ENCODE measurements at regions not wholly inside any gene's neighbourhood (a gene's known extent, or its start where the extent isn't known, plus 50 kb on each side); places are given as distances from the start of the nearest gene placed in this dataset.

DNA sequence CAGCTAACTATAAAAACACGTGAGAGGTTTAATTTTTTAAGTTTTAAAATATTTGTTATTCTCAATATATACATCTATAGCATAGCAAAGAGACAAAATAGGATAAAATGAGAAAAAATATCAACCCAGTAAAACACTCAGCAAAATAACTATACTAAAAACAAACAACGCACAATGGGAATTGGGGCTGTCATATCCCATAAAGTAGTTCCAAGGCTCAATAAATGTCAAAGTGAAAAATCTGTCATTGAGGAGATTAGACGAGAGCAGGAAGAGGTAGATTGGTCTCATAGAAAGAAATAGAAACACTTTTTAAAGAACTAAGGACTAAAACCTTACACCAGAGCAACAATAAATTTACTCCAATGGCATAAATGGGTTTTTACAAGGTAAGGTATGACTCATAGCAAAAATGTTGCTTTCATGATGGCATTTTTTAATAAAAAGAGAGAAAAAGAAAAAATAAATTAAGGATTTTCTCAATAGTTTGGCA lies 153.7 kb downstream of the EVA1A start:
- DNase-seq (ENCODE audit: low spot score) (no peak), ATAC-seq (no peak)
- H3K79me2 ChIP-seq (replicated peaks; ENCODE audit: insufficient read depth): no peaks in the 10 kb centered on the region
- no peak for TF ChIP-seq JUNB (IDR thresholded peaks at IDR 0.05; ENCODE audit: unreplicated experiment)
- TF ChIP-seq, protein P1, sequence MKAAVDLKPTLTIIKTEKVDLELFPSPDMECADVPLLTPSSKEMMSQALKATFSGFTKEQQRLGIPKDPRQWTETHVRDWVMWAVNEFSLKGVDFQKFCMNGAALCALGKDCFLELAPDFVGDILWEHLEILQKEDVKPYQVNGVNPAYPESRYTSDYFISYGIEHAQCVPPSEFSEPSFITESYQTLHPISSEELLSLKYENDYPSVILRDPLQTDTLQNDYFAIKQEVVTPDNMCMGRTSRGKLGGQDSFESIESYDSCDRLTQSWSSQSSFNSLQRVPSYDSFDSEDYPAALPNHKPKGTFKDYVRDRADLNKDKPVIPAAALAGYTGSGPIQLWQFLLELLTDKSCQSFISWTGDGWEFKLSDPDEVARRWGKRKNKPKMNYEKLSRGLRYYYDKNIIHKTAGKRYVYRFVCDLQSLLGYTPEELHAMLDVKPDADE (IDR thresholded peaks at IDR 0.05): no peak
- TF ChIP-seq POLR2AphosphoS5 (IDR thresholded peaks at IDR 0.05; ENCODE audit: low read depth): no peak
- no peak for TF ChIP-seq STAT1 (IDR thresholded peaks at IDR 0.05; ENCODE audit: unreplicated experiment)
- TF ChIP-seq ZNF114 (CRISPR knock-in tag; IDR thresholded peaks at IDR 0.05): no peak
- TF ChIP-seq EZH2 (IDR thresholded peaks at IDR 0.05; ENCODE audit: low read depth, unreplicated experiment): no peak
- no peak for TF ChIP-seq EZH2phosphoT487 (IDR thresholded peaks at IDR 0.05; ENCODE audit: unreplicated experiment)
- no peak for TF ChIP-seq NANOG (IDR thresholded peaks at IDR 0.05; ENCODE audit: borderline replicate concordance)
- no peak for TF ChIP-seq ZNF331 (CRISPR knock-in tag; IDR thresholded peaks at IDR 0.05; ENCODE audit: low read depth)
- TF ChIP-seq, protein P2, sequence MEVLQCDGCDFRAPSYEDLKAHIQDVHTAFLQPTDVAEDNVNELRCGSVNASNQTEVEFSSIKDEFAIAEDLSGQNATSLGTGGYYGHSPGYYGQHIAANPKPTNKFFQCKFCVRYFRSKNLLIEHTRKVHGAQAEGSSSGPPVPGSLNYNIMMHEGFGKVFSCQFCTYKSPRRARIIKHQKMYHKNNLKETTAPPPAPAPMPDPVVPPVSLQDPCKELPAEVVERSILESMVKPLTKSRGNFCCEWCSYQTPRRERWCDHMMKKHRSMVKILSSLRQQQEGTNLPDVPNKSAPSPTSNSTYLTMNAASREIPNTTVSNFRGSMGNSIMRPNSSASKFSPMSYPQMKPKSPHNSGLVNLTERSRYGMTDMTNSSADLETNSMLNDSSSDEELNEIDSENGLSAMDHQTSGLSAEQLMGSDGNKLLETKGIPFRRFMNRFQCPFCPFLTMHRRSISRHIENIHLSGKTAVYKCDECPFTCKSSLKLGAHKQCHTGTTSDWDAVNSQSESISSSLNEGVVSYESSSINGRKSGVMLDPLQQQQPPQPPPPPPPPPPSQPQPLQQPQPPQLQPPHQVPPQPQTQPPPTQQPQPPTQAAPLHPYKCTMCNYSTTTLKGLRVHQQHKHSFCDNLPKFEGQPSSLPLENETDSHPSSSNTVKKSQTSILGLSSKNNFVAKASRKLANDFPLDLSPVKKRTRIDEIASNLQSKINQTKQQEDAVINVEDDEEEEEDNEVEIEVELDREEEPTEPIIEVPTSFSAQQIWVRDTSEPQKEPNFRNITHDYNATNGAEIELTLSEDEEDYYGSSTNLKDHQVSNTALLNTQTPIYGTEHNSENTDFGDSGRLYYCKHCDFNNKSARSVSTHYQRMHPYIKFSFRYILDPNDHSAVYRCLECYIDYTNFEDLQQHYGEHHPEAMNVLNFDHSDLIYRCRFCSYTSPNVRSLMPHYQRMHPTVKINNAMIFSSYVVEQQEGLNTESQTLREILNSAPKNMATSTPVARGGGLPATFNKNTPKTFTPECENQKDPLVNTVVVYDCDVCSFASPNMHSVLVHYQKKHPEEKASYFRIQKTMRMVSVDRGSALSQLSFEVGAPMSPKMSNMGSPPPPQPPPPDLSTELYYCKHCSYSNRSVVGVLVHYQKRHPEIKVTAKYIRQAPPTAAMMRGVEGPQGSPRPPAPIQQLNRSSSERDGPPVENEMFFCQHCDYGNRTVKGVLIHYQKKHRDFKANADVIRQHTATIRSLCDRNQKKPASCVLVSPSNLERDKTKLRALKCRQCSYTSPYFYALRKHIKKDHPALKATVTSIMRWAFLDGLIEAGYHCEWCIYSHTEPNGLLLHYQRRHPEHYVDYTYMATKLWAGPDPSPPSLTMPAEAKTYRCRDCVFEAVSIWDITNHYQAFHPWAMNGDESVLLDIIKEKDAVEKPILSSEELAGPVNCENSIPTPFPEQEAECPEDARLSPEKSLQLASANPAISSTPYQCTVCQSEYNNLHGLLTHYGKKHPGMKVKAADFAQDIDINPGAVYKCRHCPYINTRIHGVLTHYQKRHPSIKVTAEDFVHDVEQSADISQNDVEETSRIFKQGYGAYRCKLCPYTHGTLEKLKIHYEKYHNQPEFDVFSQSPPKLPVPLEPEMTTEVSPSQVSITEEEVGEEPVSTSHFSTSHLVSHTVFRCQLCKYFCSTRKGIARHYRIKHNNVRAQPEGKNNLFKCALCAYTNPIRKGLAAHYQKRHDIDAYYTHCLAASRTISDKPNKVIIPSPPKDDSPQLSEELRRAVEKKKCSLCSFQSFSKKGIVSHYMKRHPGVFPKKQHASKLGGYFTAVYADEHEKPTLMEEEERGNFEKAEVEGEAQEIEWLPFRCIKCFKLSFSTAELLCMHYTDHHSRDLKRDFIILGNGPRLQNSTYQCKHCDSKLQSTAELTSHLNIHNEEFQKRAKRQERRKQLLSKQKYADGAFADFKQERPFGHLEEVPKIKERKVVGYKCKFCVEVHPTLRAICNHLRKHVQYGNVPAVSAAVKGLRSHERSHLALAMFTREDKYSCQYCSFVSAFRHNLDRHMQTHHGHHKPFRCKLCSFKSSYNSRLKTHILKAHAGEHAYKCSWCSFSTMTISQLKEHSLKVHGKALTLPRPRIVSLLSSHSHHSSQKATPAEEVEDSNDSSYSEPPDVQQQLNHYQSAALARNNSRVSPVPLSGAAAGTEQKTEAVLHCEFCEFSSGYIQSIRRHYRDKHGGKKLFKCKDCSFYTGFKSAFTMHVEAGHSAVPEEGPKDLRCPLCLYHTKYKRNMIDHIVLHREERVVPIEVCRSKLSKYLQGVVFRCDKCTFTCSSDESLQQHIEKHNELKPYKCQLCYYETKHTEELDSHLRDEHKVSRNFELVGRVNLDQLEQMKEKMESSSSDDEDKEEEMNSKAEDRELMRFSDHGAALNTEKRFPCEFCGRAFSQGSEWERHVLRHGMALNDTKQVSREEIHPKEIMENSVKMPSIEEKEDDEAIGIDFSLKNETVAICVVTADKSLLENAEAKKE (CRISPR knock-in tag; IDR thresholded peaks at IDR 0.05): no peak
- TF ChIP-seq, protein P3, sequence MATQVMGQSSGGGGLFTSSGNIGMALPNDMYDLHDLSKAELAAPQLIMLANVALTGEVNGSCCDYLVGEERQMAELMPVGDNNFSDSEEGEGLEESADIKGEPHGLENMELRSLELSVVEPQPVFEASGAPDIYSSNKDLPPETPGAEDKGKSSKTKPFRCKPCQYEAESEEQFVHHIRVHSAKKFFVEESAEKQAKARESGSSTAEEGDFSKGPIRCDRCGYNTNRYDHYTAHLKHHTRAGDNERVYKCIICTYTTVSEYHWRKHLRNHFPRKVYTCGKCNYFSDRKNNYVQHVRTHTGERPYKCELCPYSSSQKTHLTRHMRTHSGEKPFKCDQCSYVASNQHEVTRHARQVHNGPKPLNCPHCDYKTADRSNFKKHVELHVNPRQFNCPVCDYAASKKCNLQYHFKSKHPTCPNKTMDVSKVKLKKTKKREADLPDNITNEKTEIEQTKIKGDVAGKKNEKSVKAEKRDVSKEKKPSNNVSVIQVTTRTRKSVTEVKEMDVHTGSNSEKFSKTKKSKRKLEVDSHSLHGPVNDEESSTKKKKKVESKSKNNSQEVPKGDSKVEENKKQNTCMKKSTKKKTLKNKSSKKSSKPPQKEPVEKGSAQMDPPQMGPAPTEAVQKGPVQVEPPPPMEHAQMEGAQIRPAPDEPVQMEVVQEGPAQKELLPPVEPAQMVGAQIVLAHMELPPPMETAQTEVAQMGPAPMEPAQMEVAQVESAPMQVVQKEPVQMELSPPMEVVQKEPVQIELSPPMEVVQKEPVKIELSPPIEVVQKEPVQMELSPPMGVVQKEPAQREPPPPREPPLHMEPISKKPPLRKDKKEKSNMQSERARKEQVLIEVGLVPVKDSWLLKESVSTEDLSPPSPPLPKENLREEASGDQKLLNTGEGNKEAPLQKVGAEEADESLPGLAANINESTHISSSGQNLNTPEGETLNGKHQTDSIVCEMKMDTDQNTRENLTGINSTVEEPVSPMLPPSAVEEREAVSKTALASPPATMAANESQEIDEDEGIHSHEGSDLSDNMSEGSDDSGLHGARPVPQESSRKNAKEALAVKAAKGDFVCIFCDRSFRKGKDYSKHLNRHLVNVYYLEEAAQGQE (IDR thresholded peaks at IDR 0.05; ENCODE audit: unreplicated experiment): no peak
- no peak for TF ChIP-seq CREB1 (CRISPR knock-in tag; IDR thresholded peaks at IDR 0.05; ENCODE audit: low read depth)
- TF ChIP-seq, protein P4, sequence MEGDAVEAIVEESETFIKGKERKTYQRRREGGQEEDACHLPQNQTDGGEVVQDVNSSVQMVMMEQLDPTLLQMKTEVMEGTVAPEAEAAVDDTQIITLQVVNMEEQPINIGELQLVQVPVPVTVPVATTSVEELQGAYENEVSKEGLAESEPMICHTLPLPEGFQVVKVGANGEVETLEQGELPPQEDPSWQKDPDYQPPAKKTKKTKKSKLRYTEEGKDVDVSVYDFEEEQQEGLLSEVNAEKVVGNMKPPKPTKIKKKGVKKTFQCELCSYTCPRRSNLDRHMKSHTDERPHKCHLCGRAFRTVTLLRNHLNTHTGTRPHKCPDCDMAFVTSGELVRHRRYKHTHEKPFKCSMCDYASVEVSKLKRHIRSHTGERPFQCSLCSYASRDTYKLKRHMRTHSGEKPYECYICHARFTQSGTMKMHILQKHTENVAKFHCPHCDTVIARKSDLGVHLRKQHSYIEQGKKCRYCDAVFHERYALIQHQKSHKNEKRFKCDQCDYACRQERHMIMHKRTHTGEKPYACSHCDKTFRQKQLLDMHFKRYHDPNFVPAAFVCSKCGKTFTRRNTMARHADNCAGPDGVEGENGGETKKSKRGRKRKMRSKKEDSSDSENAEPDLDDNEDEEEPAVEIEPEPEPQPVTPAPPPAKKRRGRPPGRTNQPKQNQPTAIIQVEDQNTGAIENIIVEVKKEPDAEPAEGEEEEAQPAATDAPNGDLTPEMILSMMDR (conservative IDR thresholded peaks at IDR 0.05; ENCODE audit: low read depth in 2 of 2): no peak
- H3K27ac ChIP-seq (ENCODE audit: low read depth): no peak overlapping the region
- Mint-ChIP-seq H3K27ac (no peak overlapping the region), H3K36me3 (ENCODE audit: low read depth) (peaks cover 10% of the 10 kb centered on the region; the same call in 1 of the 3 replicates), H3K27me3 (ENCODE audit: insufficient read depth, low read depth, poor library complexity) (no peaks in the 10 kb centered on the region), H3K9me3 (0 out of 3 replicates have a peak, but pooled peaks cover 8% of the 10 kb centered on the region), H3K4me1 (peaks cover 30% of the 10 kb centered on the region), H3K4me3 (no peak overlapping the region)
- no peaks in the 10 kb centered on the region for H3K9me2 ChIP-seq (ENCODE audit: insufficient read depth)
- no peak overlapping the region for H3K4me2 ChIP-seq
- no peak overlapping the region for H2AFZ ChIP-seq
- H3F3A ChIP-seq (replicated peaks; ENCODE audit: low read depth): no peaks in the 10 kb centered on the region
- H3K27me3 ChIP-seq (ENCODE audit: insufficient read depth): no peaks in the 10 kb centered on the region
- H3K4me3 ChIP-seq: no peak overlapping the region
- no peaks in the 10 kb centered on the region for H4K20me1 ChIP-seq (replicated peaks; ENCODE audit: insufficient read depth)
- H3K36me3 ChIP-seq (ENCODE audit: insufficient read depth): no peaks in the 10 kb centered on the region
- peaks cover 27% of the 10 kb centered on the region for H3K4me1 ChIP-seq (ENCODE audit: insufficient read depth)

Measured in GM23338 (cell line).